ENCODE measurements at regions not wholly inside any gene's neighbourhood (a gene's known extent, or its start where the extent isn't known, plus 50 kb on each side); places are given as distances from the start of the nearest gene placed in this dataset.

- Mint-ChIP-seq H3K36me3 (ENCODE audit: low read depth) (no peaks in the 10 kb centered on the region), H3K27me3 (ENCODE audit: low read depth) (no peaks in the 10 kb centered on the region), H3K9me3 (ENCODE audit: low read depth) (peaks cover 15% of the 10 kb centered on the region), H3K4me1 (ENCODE audit: low read depth) (no peaks in the 10 kb centered on the region), H3K27ac (ENCODE audit: unreplicated experiment) (no peak overlapping the region), H3K4me3 (ENCODE audit: unreplicated experiment) (no peak overlapping the region)
- DNase-seq (ENCODE audit: low spot score), result no peak
- no peak for TF ChIP-seq CTCF (IDR thresholded peaks at IDR 0.05)
These were observed 230.3 kb downstream of the C1orf94 start for GRCh38 chr1:34406833-34407539.

- Mint-ChIP-seq H3K4me1 (ENCODE audit: low read depth) (no peaks in the 10 kb centered on the region), H3K9me3 (ENCODE audit: low read depth) (peaks cover 11% of the 10 kb centered on the region), H3K4me3 (ENCODE audit: unreplicated experiment) (no peak overlapping the region), H3K36me3 (ENCODE audit: low read depth) (no peaks in the 10 kb centered on the region), H3K27me3 (ENCODE audit: low read depth) (no peaks in the 10 kb centered on the region), H3K27ac (ENCODE audit: unreplicated experiment) (no peak overlapping the region)
- DNase-seq (ENCODE audit: low spot score), result no peak
- no peak for TF ChIP-seq CTCF (IDR thresholded peaks at IDR 0.05)
These were observed 231.3 kb downstream of the C1orf94 start for GRCh38 chr1:34408011-34408410.

- H3K9me3 Mint-ChIP-seq (ENCODE audit: low read depth), result peaks cover 11% of the 10 kb centered on the region
- DNase-seq (ENCODE audit: low spot score), result no peak
- H3K4me3 Mint-ChIP-seq (ENCODE audit: unreplicated experiment), result no peak overlapping the region
- H3K4me1 Mint-ChIP-seq (ENCODE audit: low read depth), result no peaks in the 10 kb centered on the region
- no peak for TF ChIP-seq CTCF (IDR thresholded peaks at IDR 0.05)
- no peaks in the 10 kb centered on the region for H3K27me3 Mint-ChIP-seq (ENCODE audit: low read depth)
- no peak overlapping the region for H3K27ac Mint-ChIP-seq (ENCODE audit: unreplicated experiment)
- H3K36me3 Mint-ChIP-seq (ENCODE audit: low read depth), result no peaks in the 10 kb centered on the region
These were observed 233.1 kb downstream of the C1orf94 start for GRCh38 chr1:34409689-34410229.

DNA sequence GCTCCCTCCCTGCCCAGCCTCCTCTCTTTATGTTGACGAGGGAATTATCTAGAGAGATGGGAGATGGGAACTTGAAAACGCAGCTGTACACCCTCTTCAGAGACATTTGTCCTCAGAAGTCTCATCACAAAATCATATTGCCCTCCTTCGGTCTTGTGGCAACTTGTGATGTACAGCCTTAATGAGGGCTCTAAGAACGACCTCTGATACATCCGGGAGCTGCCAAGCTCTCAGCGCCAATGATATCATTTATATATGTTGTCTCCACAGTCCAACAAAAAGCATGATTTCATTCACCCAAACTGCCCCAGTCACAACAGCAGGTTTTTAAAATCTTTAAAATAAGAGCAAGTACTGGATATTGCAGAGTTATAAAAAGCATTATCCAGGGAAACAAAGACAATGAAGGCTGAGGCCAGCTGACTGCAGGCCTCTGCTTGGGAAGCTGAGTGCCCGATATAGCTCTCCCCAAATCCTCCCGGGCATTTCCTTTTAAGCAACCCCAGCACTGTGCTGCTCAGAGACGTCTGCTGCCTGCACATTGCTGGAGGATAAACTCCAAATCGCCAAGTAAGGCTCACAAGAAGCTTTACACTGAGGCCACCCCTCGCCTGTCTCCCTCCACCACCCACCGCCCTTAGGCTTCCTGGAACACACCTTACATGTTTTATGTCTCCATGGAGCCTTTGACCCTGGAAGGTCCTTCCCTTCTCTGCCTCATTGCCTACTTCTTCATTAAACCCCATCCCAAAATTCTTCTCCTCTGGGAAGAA is 236.1 kb downstream of the C1orf94 start:
- no peak overlapping the region for H3K27ac Mint-ChIP-seq (ENCODE audit: unreplicated experiment)
- H3K4me3 Mint-ChIP-seq (ENCODE audit: unreplicated experiment), result no peak overlapping the region
- no peaks in the 10 kb centered on the region for H3K27me3 Mint-ChIP-seq (ENCODE audit: low read depth)
- no peaks in the 10 kb centered on the region for H3K36me3 Mint-ChIP-seq (ENCODE audit: low read depth)
- H3K9me3 Mint-ChIP-seq (ENCODE audit: low read depth), result peaks cover 6% of the 10 kb centered on the region
- DNase-seq (ENCODE audit: low spot score), result no peak
- TF ChIP-seq CTCF (IDR thresholded peaks at IDR 0.05), result no peak
- no peaks in the 10 kb centered on the region for H3K4me1 Mint-ChIP-seq (ENCODE audit: low read depth)

GRCh38 chr1:34415140-34415539 is 238.4 kb downstream of the C1orf94 start:
- no peak for DNase-seq (ENCODE audit: low spot score)
- Mint-ChIP-seq H3K4me1 (ENCODE audit: low read depth) (no peaks in the 10 kb centered on the region), H3K9me3 (ENCODE audit: low read depth) (peaks cover under 1% of the 10 kb centered on the region), H3K36me3 (ENCODE audit: low read depth) (no peaks in the 10 kb centered on the region), H3K27ac (ENCODE audit: unreplicated experiment) (no peak overlapping the region), H3K4me3 (ENCODE audit: unreplicated experiment) (no peak overlapping the region), H3K27me3 (ENCODE audit: low read depth) (no peaks in the 10 kb centered on the region)
- no peak for TF ChIP-seq CTCF (IDR thresholded peaks at IDR 0.05)
